Psoas muscle (tissue), 7 donors: ENCODE measurements at regions not wholly inside any gene's neighbourhood (a gene's known extent, or its start where the extent isn't known, plus 50 kb on each side); places are given as distances from the start of the nearest gene placed in this dataset.

ENCODE experiments used
- ATAC-seq, 4 donors: fragments of 200-7000 bp; cut with Tn5 transposase; one replicate each; pipeline ENCODE4 v1.9.1; 2020; ENCODE audit warnings: moderate library complexity in 3 of 4, mild to moderate bottlenecking in 2 of 4
- DNase-seq, 2 donors: peaks; one replicate each; pipeline ENCODE4 v3.0.0-alpha.2; 2020
- H3K27ac ChIP-seq: fragments of 200-600 bp; one replicate; pipeline ENCODE4 v1.8.0; 2022
- H3K27me3 ChIP-seq, 3 donors: fragments of 200-600 bp in 1 of 3; one replicate each; pipeline versions ENCODE4 v1.6.1 to v1.8.0; 2013 to 2022; ENCODE audit warnings: low read length in 2 of 3, mild to moderate bottlenecking in 2 of 3, moderate library complexity in 1 of 3; ENCODE audit not compliant: insufficient read depth in 3 of 3
- H3K36me3 ChIP-seq, 2 donors: fragments of 200-600 bp in 1 of 2; one replicate each; pipeline versions ENCODE4 v1.6.1 to v1.8.0; 2013 to 2022; ENCODE audit warnings: low read depth in 1 of 2, mild to moderate bottlenecking in 1 of 2, moderate library complexity in 1 of 2; ENCODE audit not compliant: insufficient read depth in 1 of 2
- H3K4me1 ChIP-seq: fragments of 200-600 bp; one replicate; pipeline ENCODE4 v1.8.0; 2022
- H3K4me3 ChIP-seq: fragments of 200-600 bp; one replicate; pipeline ENCODE4 v1.8.0; 2022; ENCODE audit warnings: mild to moderate bottlenecking
- H3K9me3 ChIP-seq: fragments of 200-600 bp; one replicate; pipeline ENCODE4 v1.8.0; 2022
- CTCF ChIP-seq: fragments of 200-600 bp; IDR thresholded peaks from one replicate; pipeline ENCODE4 v1.8.0; 2022; ENCODE audit warnings: antibody characterized with exemption
- WGBS, 3 donors: extraction: QIAGEN DNeasy Blood & Tissue Kit; methylation state at CpG; one replicate each; pipeline versions ENCODE4 v1.1.6 to v1.1.7; 2013; 5-methylcytosine and 5-hydroxymethylcytosine counted together
- intact Hi-C, 2 donors: fragments of 100-400 bp; cut with DNase I; formaldehyde crosslinking; loops; one replicate each; pipeline versions ENCODE4 v1.11.0 to v1.14.2; 2022
- donor health status: healthy with polysubstance abuse.
- donor health status: DM: no; HTN: no; CAD: no; lungs with moderate emphysema.
- donor health status: Bipolar disorder and iron deficiency.
- donor health status: healthy.
- donor health status: DM: yes; HTN: yes; CAD: no.
- donor health status: DM: no; HTN: no; CAD: no.
- donor health status: DM: yes; HTN: yes; CAD: no.

DNA sequence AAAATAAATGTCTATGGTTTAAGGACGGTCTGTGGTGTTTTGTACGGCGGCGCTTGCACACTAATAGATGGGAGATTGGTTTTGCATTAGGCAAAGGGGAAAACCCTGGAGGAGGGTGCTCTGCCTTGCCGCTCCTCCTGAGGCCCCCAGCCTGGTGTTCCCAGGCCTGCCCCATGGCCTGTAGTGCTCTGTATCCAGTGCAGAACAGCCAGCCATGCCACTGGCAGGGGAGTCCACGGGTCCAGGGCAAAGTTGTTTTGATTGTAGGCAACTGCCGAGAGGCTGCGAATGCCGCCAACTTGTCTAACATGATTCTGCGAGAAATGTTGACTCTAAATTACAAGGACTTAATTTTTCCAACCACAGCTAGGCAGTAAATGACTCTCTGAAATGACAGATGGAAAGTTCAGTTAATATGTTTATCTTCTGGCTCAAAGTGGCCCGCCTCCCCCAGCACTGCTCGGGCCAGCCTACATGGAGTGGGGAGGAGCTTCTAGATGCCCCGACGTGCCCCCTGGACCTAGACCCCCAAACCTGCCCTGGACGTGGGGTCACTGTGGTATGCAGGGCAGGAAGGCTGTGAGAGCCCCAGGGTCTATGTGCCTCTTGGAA, 104.6 kb upstream of the GDF10 start:
- intact Hi-C loops: no loop called here
- Histone ChIP-seq H3K4me1 (no peaks in the 10 kb centered on the region), H3K9me3 (no peaks in the 10 kb centered on the region), H3K36me3 (no peaks in the 10 kb centered on the region), H3K4me3 (no peak overlapping the region), H3K27me3 (no peaks in the 10 kb centered on the region), H3K27ac (no peak overlapping the region)
- ATAC-seq (no peak), DNase-seq (no peak)
- 84 to 91% (median 89%) methylated on average over 15 of the region's 15 CpGs for WGBS, 3 donors
- no peak for TF ChIP-seq CTCF

DNA sequence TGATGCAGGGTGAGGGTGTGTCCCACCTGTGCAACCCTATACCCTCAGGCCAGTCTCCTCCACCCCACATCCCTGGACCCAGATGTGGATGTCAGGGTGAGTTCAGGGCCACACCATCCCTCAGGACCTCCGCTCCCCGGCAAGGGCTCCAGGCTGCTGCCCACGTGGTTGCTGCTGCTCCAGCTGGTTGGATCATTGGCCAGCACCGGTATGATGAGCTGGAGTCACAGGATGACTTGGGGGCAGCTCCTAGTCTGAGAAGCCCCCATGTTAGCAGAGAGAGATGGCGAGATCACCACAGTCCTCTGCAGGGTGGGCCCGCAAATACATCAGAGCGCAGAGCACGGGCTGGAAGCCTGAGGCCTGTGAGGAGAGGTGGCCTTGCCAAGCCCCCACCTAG, 103.3 kb upstream of the GDF10 start:
- WGBS, 3 donors: 89 to 94% (median 92%) methylated on average over 8 of the region's 8 CpGs
- no peaks in the 10 kb centered on the region for H3K4me1 ChIP-seq
- H3K27me3 ChIP-seq: no peaks in the 10 kb centered on the region
- intact Hi-C loops: no loop called here
- no peak for TF ChIP-seq CTCF
- H3K27ac ChIP-seq: no peak overlapping the region
- no peak overlapping the region for H3K4me3 ChIP-seq
- no peak for ATAC-seq
- no peaks in the 10 kb centered on the region for H3K36me3 ChIP-seq
- no peak for DNase-seq
- no peaks in the 10 kb centered on the region for H3K9me3 ChIP-seq

- WGBS, 3 donors: 73 to 87% (median 77%) methylated on average over 4 of the region's 4 CpGs
- TF ChIP-seq CTCF: no peak
- H3K27me3 ChIP-seq: no peaks in the 10 kb centered on the region
- H3K27ac ChIP-seq: no peak overlapping the region
- intact Hi-C loops: no loop called here
- no peaks in the 10 kb centered on the region for H3K9me3 ChIP-seq
- H3K4me1 ChIP-seq: no peaks in the 10 kb centered on the region
- ATAC-seq (no peak), DNase-seq (no peak)
- H3K36me3 ChIP-seq: no peaks in the 10 kb centered on the region
- no peak overlapping the region for H3K4me3 ChIP-seq
Measured at GRCh38 chr10:47198221-47198620, 101.8 kb upstream of the GDF10 start.

DNA sequence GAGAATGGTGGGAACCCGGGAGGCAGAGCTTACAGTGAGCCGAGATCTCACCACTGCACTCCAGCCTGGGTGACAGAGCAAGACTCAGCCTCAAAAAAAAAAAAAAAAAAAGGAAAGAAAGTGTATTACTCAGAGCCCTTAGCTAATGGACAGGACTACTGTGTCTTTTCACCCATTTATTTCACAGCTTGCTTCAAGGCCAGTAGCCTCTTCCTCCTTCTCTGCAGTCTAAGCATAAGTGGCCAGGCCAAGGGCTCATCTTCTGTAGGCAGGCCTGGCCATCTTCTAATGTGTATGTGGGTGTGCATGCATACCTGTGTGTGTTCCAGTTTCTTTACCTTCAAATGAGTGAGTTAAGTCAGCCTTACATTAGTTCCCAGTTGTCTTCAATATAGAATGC, 94.8 kb upstream of the GDF10 start:
- no peaks in the 10 kb centered on the region for H3K36me3 ChIP-seq
- ATAC-seq (no peak), DNase-seq (no peak)
- H3K4me1 ChIP-seq: no peaks in the 10 kb centered on the region
- intact Hi-C loops: no loop called here
- no peaks in the 10 kb centered on the region for H3K27me3 ChIP-seq
- no peak overlapping the region for H3K27ac ChIP-seq
- no peaks in the 10 kb centered on the region for H3K9me3 ChIP-seq
- H3K4me3 ChIP-seq: no peak overlapping the region
- 89 to 97% (median 92%) methylated on average over 2 of the region's 2 CpGs for WGBS, 3 donors
- no peak for TF ChIP-seq CTCF
